ENCODE measurements at regions not wholly inside any gene's neighbourhood (a gene's known extent, or its start where the extent isn't known, plus 50 kb on each side); places are given as distances from the start of the nearest gene placed in this dataset.

- no peaks in the 10 kb centered on the region for H3K4me1 Mint-ChIP-seq (ENCODE audit: low read depth)
- no peak overlapping the region for H3K27ac Mint-ChIP-seq
- no peaks in the 10 kb centered on the region for H3K36me3 Mint-ChIP-seq (ENCODE audit: low read depth)
- peaks cover 16% of the 10 kb centered on the region for H3K9me3 Mint-ChIP-seq
- peaks cover 4% of the 10 kb centered on the region for H3K27me3 Mint-ChIP-seq (ENCODE audit: low read depth)
- no peak overlapping the region for H3K4me3 Mint-ChIP-seq
Measured at GRCh38 chr4:128591482-128591881, 218.0 kb upstream of the JADE1 start.

- H3K9me3 Mint-ChIP-seq: peaks cover 11% of the 10 kb centered on the region
- no peaks in the 10 kb centered on the region for H3K36me3 Mint-ChIP-seq (ENCODE audit: low read depth)
- H3K4me1 Mint-ChIP-seq (ENCODE audit: low read depth): no peaks in the 10 kb centered on the region
- H3K4me3 Mint-ChIP-seq: no peak overlapping the region
- no peak overlapping the region for H3K27ac Mint-ChIP-seq
- H3K27me3 Mint-ChIP-seq (ENCODE audit: low read depth): peaks cover 4% of the 10 kb centered on the region
Measured at GRCh38 chr4:128590773-128591172, 218.7 kb upstream of the JADE1 start.

- Mint-ChIP-seq H3K9me3 (peaks cover 9% of the 10 kb centered on the region), H3K36me3 (ENCODE audit: low read depth) (no peaks in the 10 kb centered on the region), H3K4me1 (ENCODE audit: low read depth) (no peaks in the 10 kb centered on the region), H3K27ac (no peak overlapping the region), H3K27me3 (ENCODE audit: low read depth) (peaks cover 4% of the 10 kb centered on the region), H3K4me3 (no peak overlapping the region)
Measured at GRCh38 chr4:128590034-128590740, 219.3 kb upstream of the JADE1 start.

- no peaks in the 10 kb centered on the region for H3K36me3 Mint-ChIP-seq (ENCODE audit: low read depth)
- no peak overlapping the region for H3K4me3 Mint-ChIP-seq
- peaks cover 4% of the 10 kb centered on the region for H3K27me3 Mint-ChIP-seq (ENCODE audit: low read depth)
- H3K4me1 Mint-ChIP-seq (ENCODE audit: low read depth): no peaks in the 10 kb centered on the region
- H3K9me3 Mint-ChIP-seq: peaks cover 5% of the 10 kb centered on the region
- no peak overlapping the region for H3K27ac Mint-ChIP-seq
Measured at GRCh38 chr4:128589384-128589965, 220.0 kb upstream of the JADE1 start.

GRCh38 chr4:128587382-128587781 is 222.1 kb upstream of the JADE1 start:
- H3K9me3 Mint-ChIP-seq: no peaks in the 10 kb centered on the region

GRCh38 chr4:128583753-128584712 is 225.5 kb upstream of the JADE1 start:
- no peaks in the 10 kb centered on the region for H3K36me3 Mint-ChIP-seq (ENCODE audit: low read depth)
- no peaks in the 10 kb centered on the region for H3K4me1 Mint-ChIP-seq (ENCODE audit: low read depth)
- no peak overlapping the region for H3K4me3 Mint-ChIP-seq
- no peaks in the 10 kb centered on the region for H3K9me3 Mint-ChIP-seq
- peaks cover 6% of the 10 kb centered on the region for H3K27me3 Mint-ChIP-seq (ENCODE audit: low read depth)
- no peak overlapping the region for H3K27ac Mint-ChIP-seq

More at GRCh38 chr4:128587382-128587781, 222.1 kb upstream of the JADE1 start:
- Mint-ChIP-seq H3K4me1 (ENCODE audit: low read depth) (no peaks in the 10 kb centered on the region), H3K27ac (no peak overlapping the region), H3K4me3 (no peak overlapping the region), H3K27me3 (ENCODE audit: low read depth) (no peaks in the 10 kb centered on the region), H3K36me3 (ENCODE audit: low read depth) (no peaks in the 10 kb centered on the region)

- no peaks in the 10 kb centered on the region for H3K9me3 Mint-ChIP-seq
- peaks cover 6% of the 10 kb centered on the region for H3K27me3 Mint-ChIP-seq (ENCODE audit: low read depth)
- no peak overlapping the region for H3K27ac Mint-ChIP-seq
- H3K4me3 Mint-ChIP-seq: no peak overlapping the region
- H3K36me3 Mint-ChIP-seq (ENCODE audit: low read depth): no peaks in the 10 kb centered on the region
- H3K4me1 Mint-ChIP-seq (ENCODE audit: low read depth): no peaks in the 10 kb centered on the region
Measured at GRCh38 chr4:128582427-128582870, 227.1 kb upstream of the JADE1 start.

- Mint-ChIP-seq H3K36me3 (ENCODE audit: low read depth) (no peaks in the 10 kb centered on the region), H3K4me1 (ENCODE audit: low read depth) (no peaks in the 10 kb centered on the region), H3K27me3 (ENCODE audit: low read depth) (peaks cover 6% of the 10 kb centered on the region), H3K4me3 (no peak overlapping the region), H3K9me3 (no peaks in the 10 kb centered on the region), H3K27ac (no peak overlapping the region)
Measured at GRCh38 chr4:128579154-128579853, 230.2 kb upstream of the JADE1 start.

GRCh38 chr4:128574706-128575105 is 234.8 kb upstream of the JADE1 start:
- Mint-ChIP-seq H3K27me3 (ENCODE audit: low read depth) (peaks cover 9% of the 10 kb centered on the region), H3K9me3 (no peaks in the 10 kb centered on the region), H3K4me3 (no peak overlapping the region), H3K36me3 (ENCODE audit: low read depth) (no peaks in the 10 kb centered on the region), H3K27ac (no peak overlapping the region), H3K4me1 (ENCODE audit: low read depth) (no peaks in the 10 kb centered on the region)

- Mint-ChIP-seq H3K27ac (no peak overlapping the region), H3K9me3 (no peaks in the 10 kb centered on the region)
Measured at GRCh38 chr4:128573781-128574508, 235.6 kb upstream of the JADE1 start.

GRCh38 chr4:128572778-128573241 is 236.7 kb upstream of the JADE1 start:
- no peaks in the 10 kb centered on the region for H3K4me1 Mint-ChIP-seq (ENCODE audit: low read depth)
- peaks cover 9% of the 10 kb centered on the region for H3K27me3 Mint-ChIP-seq (ENCODE audit: low read depth)
- no peaks in the 10 kb centered on the region for H3K9me3 Mint-ChIP-seq
- H3K4me3 Mint-ChIP-seq: no peak overlapping the region
- H3K36me3 Mint-ChIP-seq (ENCODE audit: low read depth): no peaks in the 10 kb centered on the region
- H3K27ac Mint-ChIP-seq: no peak overlapping the region

More at GRCh38 chr4:128573781-128574508, 235.6 kb upstream of the JADE1 start:
- Mint-ChIP-seq H3K4me1 (ENCODE audit: low read depth) (no peaks in the 10 kb centered on the region), H3K4me3 (no peak overlapping the region), H3K36me3 (ENCODE audit: low read depth) (no peaks in the 10 kb centered on the region), H3K27me3 (ENCODE audit: low read depth) (peaks cover 9% of the 10 kb centered on the region)

- Mint-ChIP-seq H3K9me3 (no peaks in the 10 kb centered on the region), H3K27me3 (ENCODE audit: low read depth) (peaks cover 9% of the 10 kb centered on the region), H3K36me3 (ENCODE audit: low read depth) (no peaks in the 10 kb centered on the region)
Measured at GRCh38 chr4:128571747-128572146, 237.8 kb upstream of the JADE1 start.

GRCh38 chr4:128570387-128570975 is 239.0 kb upstream of the JADE1 start:
- Mint-ChIP-seq H3K9me3 (no peaks in the 10 kb centered on the region), H3K36me3 (ENCODE audit: low read depth) (no peaks in the 10 kb centered on the region), H3K27me3 (ENCODE audit: low read depth) (peaks cover 9% of the 10 kb centered on the region), H3K4me1 (ENCODE audit: low read depth) (no peaks in the 10 kb centered on the region), H3K27ac (no peak overlapping the region), H3K4me3 (no peak overlapping the region)

More at GRCh38 chr4:128571747-128572146, 237.8 kb upstream of the JADE1 start:
- H3K4me1 Mint-ChIP-seq (ENCODE audit: low read depth): no peaks in the 10 kb centered on the region
- no peak overlapping the region for H3K4me3 Mint-ChIP-seq
- no peak overlapping the region for H3K27ac Mint-ChIP-seq
